HepG2 (cell line): ENCODE measurements at regions not wholly inside any gene's neighbourhood (a gene's known extent, or its start where the extent isn't known, plus 50 kb on each side); places are given as distances from the start of the nearest gene placed in this dataset.

Experiments used
- ATAC-seq: fragments of 200-7000 bp; cut with Tn5 transposase; 3 replicates; pipeline ENCODE4 v1.9.1; 2020; ENCODE audit warnings: mild to moderate bottlenecking, moderate library complexity
- BruUV-seq: library from RNA; stranded (reverse); fragments of 400-500 nt; replicated peaks from 2 replicates; lab custom pipeline; 2021; lab: Mats Ljungman, UMichigan
- CTCF ChIA-PET: fragments of 300-600 bp; formaldehyde crosslinking; extraction: SDS; loops from one replicate; lab custom pipeline; 2021; ENCODE audit warnings: low total read pairs, inconsistent platforms, low intra/inter-chr PET ratio; lab: Yijun Ruan, JAX
- POLR2A ChIA-PET: fragments of 350-600 bp; sonication (Branson Sonifier 250); formaldehyde crosslinking; loops from one replicate; lab custom pipeline; 2020; ENCODE audit warnings: antibody characterized with exemption, inconsistent platforms; lab: Yijun Ruan, JAX
- DNase-seq: peaks from one replicate; pipeline ENCODE4 v3.0.0-alpha.2; 2015; ENCODE audit warnings: low spot score
- FAIRE-seq: peaks from 3 replicates; lab custom pipeline; 2011; peaks lifted over from hg19 to GRCh38; lab: Jason Lieb, UNC
- H2AFZ ChIP-seq: one replicate; pipeline ENCODE4 v1.6.1; 2011; ENCODE audit warnings: low read length, inconsistent platforms
- H3K27ac ChIP-seq: fragments of 300-600 bp; 3 replicates; pipeline ENCODE4 v1.8.0; 2011; ENCODE audit warnings: mixed run types, mild to moderate bottlenecking, mixed read lengths, low read length, inconsistent platforms; ENCODE audit not compliant: insufficient read depth; ENCODE audit errors: extremely low read length
- H3K27me3 ChIP-seq, 2 experiments: fragments of 200-600 bp in 1 of 2; 2 replicates in 1 of 2; 3 replicates in 1 of 2; pipeline versions ENCODE4 v1.6.0 to v1.8.0; 2011; ENCODE audit warnings: low read length in 2 of 2, mild to moderate bottlenecking in 2 of 2, moderate library complexity in 2 of 2, inconsistent platforms in 1 of 2; ENCODE audit not compliant: insufficient read depth in 2 of 2, control insufficient read depth in 1 of 2
- H3K36me3 ChIP-seq, 2 experiments: fragments of 200-600 bp in 1 of 2; replicated peaks in 1 of 2; 2 replicates in 1 of 2; 3 replicates in 1 of 2; pipeline versions ENCODE4 v1.5.1 to v1.8.0; 2011; ENCODE audit warnings: low read length in 2 of 2, inconsistent platforms in 1 of 2; ENCODE audit not compliant: insufficient read depth in 2 of 2, control insufficient read depth in 1 of 2
- H3K4me1 ChIP-seq: 2 replicates; pipeline ENCODE4 v1.5.1; 2012; ENCODE audit warnings: low read length, inconsistent platforms; ENCODE audit not compliant: insufficient read depth
- H3K4me2 ChIP-seq: 2 replicates; pipeline ENCODE4 v1.6.0; 2011; ENCODE audit warnings: low read depth, low read length, inconsistent platforms
- H3K4me3 ChIP-seq, 3 experiments: fragments of 200-600 bp in 1 of 3; sonication (generic), shearing (Covaris generic) in 1 of 3; replicated peaks in 1 of 3; 2 replicates each; pipeline ENCODE4 v1.5.1; 2011 to 2016; ENCODE audit warnings: low read length in 3 of 3, inconsistent platforms in 2 of 3, low read depth in 2 of 3, mild to moderate bottlenecking in 2 of 3, control low read depth in 1 of 3, mixed read lengths in 1 of 3; ENCODE audit not compliant: insufficient read depth in 1 of 3
- H3K79me2 ChIP-seq: one replicate; pipeline ENCODE4 v1.6.1; 2011; ENCODE audit warnings: low read length, inconsistent platforms; ENCODE audit not compliant: insufficient read depth
- H3K9ac ChIP-seq: 2 replicates; pipeline ENCODE4 v1.6.0; 2011; ENCODE audit warnings: mild to moderate bottlenecking, low read depth, low read length, inconsistent platforms; ENCODE audit not compliant: insufficient read depth
- H3K9me3 ChIP-seq: 2 replicates; pipeline ENCODE4 v1.5.1; 2012; ENCODE audit warnings: mild to moderate bottlenecking, low read length
- H4K20me1 ChIP-seq: 2 replicates; pipeline ENCODE4 v1.6.0; 2011; ENCODE audit warnings: inconsistent platforms, mild to moderate bottlenecking, low read length, moderate library complexity; ENCODE audit not compliant: insufficient read depth
- EEA1 ChIP-seq: sonication (generic); formaldehyde crosslinking; IDR thresholded peaks from 2 replicates; pipeline ENCODE4 v1.5.1; 2020; ENCODE audit warnings: mild to moderate bottlenecking, missing genetic modification reagents, borderline replicate concordance
- RAD21 ChIP-seq: fragments of 450-650 bp; formaldehyde crosslinking; IDR thresholded peaks from 2 replicates; pipeline ENCODE4 v1.5.0; 2020; ENCODE audit warnings: mild to moderate bottlenecking
- RFX3 ChIP-seq: IDR thresholded peaks from 2 replicates; pipeline ENCODE4 v1.6.1; 2016; ENCODE audit warnings: missing biosample characterization, missing genetic modification reagents
- RXRB ChIP-seq: IDR thresholded peaks from 2 replicates; pipeline ENCODE4 v1.6.1; 2016; ENCODE audit warnings: borderline replicate concordance, missing genetic modification reagents, missing compliant biosample characterization
- SRSF4 ChIP-seq: fragments of 200-400 bp; formaldehyde crosslinking; IDR thresholded peaks from one replicate; pipeline ENCODE4 v1.6.1; 2018; ENCODE audit warnings: mild to moderate bottlenecking, low read depth, low read length, moderate library complexity; ENCODE audit not compliant: poor library complexity, severe bottlenecking
- TAF1 ChIP-seq: sonication (generic); formaldehyde crosslinking; IDR thresholded peaks from 2 replicates; pipeline ENCODE4 v1.4.0; 2020; ENCODE audit warnings: missing genetic modification reagents
- ZFP36L1 ChIP-seq: sonication (generic); formaldehyde crosslinking; IDR thresholded peaks from 2 replicates; pipeline ENCODE4 v1.8.0; 2022; ENCODE audit warnings: mild to moderate bottlenecking, missing genetic modification reagents, moderate library complexity
- ZMYM3 ChIP-seq: sonication (generic); formaldehyde crosslinking; IDR thresholded peaks from 2 replicates; pipeline ENCODE4 v1.5.1; 2020; ENCODE audit warnings: mild to moderate bottlenecking, missing genetic modification reagents
- ZNF768 ChIP-seq: sonication (generic); formaldehyde crosslinking; IDR thresholded peaks from 2 replicates; pipeline ENCODE4 v1.4.0; 2020; ENCODE audit warnings: missing genetic modification reagents
- ZNF777 ChIP-seq: sonication (generic); formaldehyde crosslinking; IDR thresholded peaks from 2 replicates; pipeline ENCODE4 v1.4.0; 2020; ENCODE audit warnings: missing genetic modification reagents
- ZNF790 ChIP-seq: sonication (generic); formaldehyde crosslinking; IDR thresholded peaks from 2 replicates; pipeline ENCODE4 v1.8.0; 2022; ENCODE audit warnings: missing genetic modification reagents, mild to moderate bottlenecking, borderline replicate concordance
- WGBS: methylation state at CpG from one replicate; pipeline ENCODE4 v1.1.6; 2017; ENCODE audit warnings: low lambda C conversion rate; 5-methylcytosine and 5-hydroxymethylcytosine counted together
- in situ Hi-C: cut with HindIII; loops from 2 replicates; pipeline ENCODE4 v1.10.0; 2017; ENCODE audit warnings: low pct_unique_long_range_greater_than_20kb; ENCODE audit not compliant: extremely low pct_ligation_motif_present
- intact Hi-C: fragments of 100-400 bp; cut with micrococcal nuclease; formaldehyde crosslinking; loops from one replicate; pipeline ENCODE4 v1.10.0; 2022; ENCODE audit not compliant: unreplicated experiment
- TF ChIP-seq, protein P1 (sequence below): sonication (generic); formaldehyde crosslinking; conservative IDR thresholded peaks from 2 replicates; pipeline ENCODE4 v1.8.0; 2022; ENCODE audit warnings: low read depth, missing genetic modification reagents
- TF ChIP-seq, protein P2 (sequence below), 2 experiments: sonication (generic) in 1 of 2; formaldehyde crosslinking in 1 of 2; IDR thresholded peaks; 2 replicates each; pipeline versions ENCODE4 v1.5.1 to v1.6.1; 2011 to 2020; ENCODE audit warnings: borderline replicate concordance in 1 of 2, low read depth in 1 of 2, low read length in 1 of 2, mild to moderate bottlenecking in 1 of 2, missing genetic modification reagents in 1 of 2, moderate library complexity in 1 of 2
- TF ChIP-seq, protein P3 (sequence below): sonication (generic); formaldehyde crosslinking; conservative IDR thresholded peaks from 2 replicates; pipeline ENCODE4 v1.5.0; 2020; ENCODE audit warnings: missing genetic modification reagents

DNA sequence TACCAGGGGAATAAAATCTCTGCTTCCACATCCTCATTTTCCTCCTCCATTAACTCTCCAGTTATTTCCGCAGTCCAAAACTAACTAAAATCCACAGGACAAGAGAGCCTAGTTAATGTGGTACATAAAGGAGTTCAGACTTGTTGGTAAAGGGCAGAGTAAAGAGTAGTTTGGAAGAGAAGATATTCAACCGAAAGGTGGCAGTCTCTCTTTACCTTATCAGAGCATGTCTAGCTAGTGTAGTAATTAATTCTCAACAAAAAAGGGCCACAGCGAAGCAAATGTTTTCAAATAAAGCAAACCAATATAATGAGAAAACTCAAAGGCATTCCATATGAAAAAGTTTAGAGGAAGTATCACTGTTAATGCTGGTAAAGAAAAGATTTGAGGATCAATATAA, 286.5 kb downstream of the GLUD2 start:
- WGBS = 47% methylated on average over 2 of the region's 3 CpGs
- Histone ChIP-seq H3K27me3 (no peaks in the 10 kb centered on the region), H3K4me3 (no peak overlapping the region), H3K9ac (no peak overlapping the region), H3K36me3 (no peaks in the 10 kb centered on the region), H3K9me3 (no peaks in the 10 kb centered on the region), H3K4me2 (no peak overlapping the region)
- POLR2A ChIA-PET = no interaction called here
- DNase-seq = no peak
- in situ Hi-C loops = no loop called here
- no peak for ATAC-seq
- no peak for TF ChIP-seq TAF1
- TF ChIP-seq ZNF768 (CRISPR knock-in tag) = no peak
- no peak for TF ChIP-seq ZNF790 (CRISPR knock-in tag)
- TF ChIP-seq, protein P1, sequence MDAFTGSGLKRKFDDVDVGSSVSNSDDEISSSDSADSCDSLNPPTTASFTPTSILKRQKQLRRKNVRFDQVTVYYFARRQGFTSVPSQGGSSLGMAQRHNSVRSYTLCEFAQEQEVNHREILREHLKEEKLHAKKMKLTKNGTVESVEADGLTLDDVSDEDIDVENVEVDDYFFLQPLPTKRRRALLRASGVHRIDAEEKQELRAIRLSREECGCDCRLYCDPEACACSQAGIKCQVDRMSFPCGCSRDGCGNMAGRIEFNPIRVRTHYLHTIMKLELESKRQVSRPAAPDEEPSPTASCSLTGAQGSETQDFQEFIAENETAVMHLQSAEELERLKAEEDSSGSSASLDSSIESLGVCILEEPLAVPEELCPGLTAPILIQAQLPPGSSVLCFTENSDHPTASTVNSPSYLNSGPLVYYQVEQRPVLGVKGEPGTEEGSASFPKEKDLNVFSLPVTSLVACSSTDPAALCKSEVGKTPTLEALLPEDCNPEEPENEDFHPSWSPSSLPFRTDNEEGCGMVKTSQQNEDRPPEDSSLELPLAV (CRISPR knock-in tag) = no peak
- no peak for TF ChIP-seq EEA1 (CRISPR knock-in tag)
- TF ChIP-seq, protein P2, sequence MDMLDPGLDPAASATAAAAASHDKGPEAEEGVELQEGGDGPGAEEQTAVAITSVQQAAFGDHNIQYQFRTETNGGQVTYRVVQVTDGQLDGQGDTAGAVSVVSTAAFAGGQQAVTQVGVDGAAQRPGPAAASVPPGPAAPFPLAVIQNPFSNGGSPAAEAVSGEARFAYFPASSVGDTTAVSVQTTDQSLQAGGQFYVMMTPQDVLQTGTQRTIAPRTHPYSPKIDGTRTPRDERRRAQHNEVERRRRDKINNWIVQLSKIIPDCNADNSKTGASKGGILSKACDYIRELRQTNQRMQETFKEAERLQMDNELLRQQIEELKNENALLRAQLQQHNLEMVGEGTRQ (IDR thresholded peaks at IDR 0.05; ENCODE audit: low read depth, low read length) = no peak
- TF ChIP-seq, protein P2 (CRISPR knock-in tag; IDR thresholded peaks at IDR 0.05; ENCODE audit: borderline replicate concordance) = no peak
- no peak for TF ChIP-seq RXRB (CRISPR knock-in tag)
- no peak for TF ChIP-seq ZMYM3 (CRISPR knock-in tag)
- TF ChIP-seq RAD21 (CRISPR knock-in tag) = no peak
- no peak for TF ChIP-seq RFX3 (CRISPR knock-in tag)
- no peak for TF ChIP-seq SRSF4
- TF ChIP-seq, protein P3, sequence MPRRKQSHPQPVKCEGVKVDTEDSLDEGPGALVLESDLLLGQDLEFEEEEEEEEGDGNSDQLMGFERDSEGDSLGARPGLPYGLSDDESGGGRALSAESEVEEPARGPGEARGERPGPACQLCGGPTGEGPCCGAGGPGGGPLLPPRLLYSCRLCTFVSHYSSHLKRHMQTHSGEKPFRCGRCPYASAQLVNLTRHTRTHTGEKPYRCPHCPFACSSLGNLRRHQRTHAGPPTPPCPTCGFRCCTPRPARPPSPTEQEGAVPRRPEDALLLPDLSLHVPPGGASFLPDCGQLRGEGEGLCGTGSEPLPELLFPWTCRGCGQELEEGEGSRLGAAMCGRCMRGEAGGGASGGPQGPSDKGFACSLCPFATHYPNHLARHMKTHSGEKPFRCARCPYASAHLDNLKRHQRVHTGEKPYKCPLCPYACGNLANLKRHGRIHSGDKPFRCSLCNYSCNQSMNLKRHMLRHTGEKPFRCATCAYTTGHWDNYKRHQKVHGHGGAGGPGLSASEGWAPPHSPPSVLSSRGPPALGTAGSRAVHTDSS (CRISPR knock-in tag) = no peak
- no peak for TF ChIP-seq ZNF777 (CRISPR knock-in tag)
- no peak for TF ChIP-seq ZFP36L1 (CRISPR knock-in tag)
- TF ChIP-seq, all 625 proteins: peak for 0
- Histone ChIP-seq H3K79me2 (no peaks in the 10 kb centered on the region), H2AFZ (no peak overlapping the region), H3K27ac (no peak overlapping the region), H3K4me1 (no peaks in the 10 kb centered on the region), H4K20me1 (no peaks in the 10 kb centered on the region)
- FAIRE-seq = no peak
- BruUV-seq = no TSS peak
- intact Hi-C loops = no loop called here
- CTCF ChIA-PET = no interaction called here
